HEK293 (cell line): ENCODE measurements at regions not wholly inside any gene's neighbourhood (a gene's known extent, or its start where the extent isn't known, plus 50 kb on each side); places are given as distances from the start of the nearest gene placed in this dataset.

ENCODE experiments used
- CTCF ChIA-PET: fragments of 350-600 bp; formaldehyde crosslinking; extraction: SDS; loops from one replicate; lab custom pipeline; 2021; ENCODE audit warnings: antibody characterized with exemption; lab: Yijun Ruan, JAX
- POLR2A ChIA-PET: fragments of 300-600 bp; formaldehyde crosslinking; extraction: SDS; loops from one replicate; lab custom pipeline; 2020; ENCODE audit warnings: antibody characterized with exemption, inconsistent platforms; lab: Yijun Ruan, JAX
- H3K27ac ChIP-seq: fragments of 200-500 bp; sonication (Bioruptor generic); 2 replicates; pipeline ENCODE4 v1.5.1; 2014; ENCODE audit warnings: low read depth, low read length, control low read depth, inconsistent platforms; ENCODE audit errors: extremely low read depth
- H3K36me3 ChIP-seq, 2 experiments: fragments of 200-500 bp in 1 of 2; sonication (Bioruptor generic) in 1 of 2; 1 replicate in 1 of 2; 2 replicates in 1 of 2; pipeline ENCODE4 v1.5.1; 2014 to 2017; ENCODE audit warnings: inconsistent platforms in 2 of 2, low read length in 2 of 2; ENCODE audit not compliant: control insufficient read depth in 2 of 2, insufficient read depth in 1 of 2
- H3K4me1 ChIP-seq: fragments of 200-500 bp; sonication (Bioruptor generic); 2 replicates; pipeline ENCODE4 v1.5.1; 2014; ENCODE audit warnings: mild to moderate bottlenecking, low read length, inconsistent platforms; ENCODE audit not compliant: control insufficient read depth, insufficient read depth
- H3K4me3 ChIP-seq: 2 replicates; pipeline ENCODE4 v1.5.1; 2011; ENCODE audit warnings: low read depth, mild to moderate bottlenecking, control low read depth, low read length, moderate library complexity
- H3K9me3 ChIP-seq: fragments of 200-500 bp; sonication (Bioruptor generic); 2 replicates; pipeline ENCODE4 v1.5.1; 2014; ENCODE audit warnings: low read depth, low read length, inconsistent platforms; ENCODE audit not compliant: control insufficient read depth, insufficient read depth
- FEZF1 ChIP-seq: fragments of 450-650 bp; formaldehyde crosslinking; IDR thresholded peaks from 2 replicates; pipeline ENCODE4 v1.5.1; 2016; ENCODE audit warnings: missing biosample characterization, missing genetic modification characterization
- GFI1B ChIP-seq: fragments of 450-650 bp; formaldehyde crosslinking; IDR thresholded peaks from 2 replicates; pipeline ENCODE4 v1.5.1; 2016; ENCODE audit warnings: missing biosample characterization, missing genetic modification characterization
- GLI4 ChIP-seq: fragments of 450-650 bp; formaldehyde crosslinking; IDR thresholded peaks from 2 replicates; pipeline ENCODE4 v1.5.1; 2016; ENCODE audit warnings: missing biosample characterization, missing genetic modification characterization
- MZF1 ChIP-seq: fragments of 450-650 bp; formaldehyde crosslinking; IDR thresholded peaks from 2 replicates; pipeline ENCODE4 v1.5.1; 2017; ENCODE audit warnings: missing biosample characterization, missing genetic modification characterization, borderline replicate concordance
- OVOL3 ChIP-seq: fragments of 450-650 bp; formaldehyde crosslinking; IDR thresholded peaks from 2 replicates; pipeline ENCODE4 v1.5.1; 2016; ENCODE audit warnings: missing biosample characterization, missing genetic modification characterization
- RBAK ChIP-seq: fragments of 450-650 bp; formaldehyde crosslinking; IDR thresholded peaks from 2 replicates; pipeline ENCODE4 v1.5.1; 2016; ENCODE audit warnings: missing biosample characterization, missing genetic modification characterization
- ZBTB20 ChIP-seq: fragments of 450-650 bp; formaldehyde crosslinking; IDR thresholded peaks from 2 replicates; pipeline ENCODE4 v1.5.1; 2016; ENCODE audit warnings: missing biosample characterization, missing genetic modification characterization
- ZNF112 ChIP-seq: fragments of 450-650 bp; formaldehyde crosslinking; IDR thresholded peaks from 2 replicates; pipeline ENCODE4 v1.5.0; 2017; ENCODE audit warnings: missing biosample characterization, missing genetic modification characterization
- ZNF114 ChIP-seq: fragments of 450-650 bp; formaldehyde crosslinking; IDR thresholded peaks from 2 replicates; pipeline ENCODE4 v1.5.0; 2017; ENCODE audit warnings: missing biosample characterization, missing genetic modification characterization
- ZNF132 ChIP-seq: fragments of 450-650 bp; formaldehyde crosslinking; IDR thresholded peaks from 2 replicates; pipeline ENCODE4 v1.5.1; 2017; ENCODE audit warnings: missing biosample characterization, missing genetic modification characterization, borderline replicate concordance
- ZNF223 ChIP-seq: fragments of 450-650 bp; formaldehyde crosslinking; IDR thresholded peaks from 2 replicates; pipeline ENCODE4 v1.5.1; 2016; ENCODE audit warnings: missing biosample characterization, missing genetic modification characterization
- ZNF24 ChIP-seq: fragments of 450-650 bp; formaldehyde crosslinking; IDR thresholded peaks from 2 replicates; pipeline ENCODE4 v1.5.1; 2016; ENCODE audit warnings: missing biosample characterization, missing genetic modification characterization
- ZNF26 ChIP-seq: fragments of 450-650 bp; formaldehyde crosslinking; IDR thresholded peaks from 2 replicates; pipeline ENCODE4 v1.5.1; 2016; ENCODE audit warnings: missing biosample characterization, missing genetic modification characterization
- ZNF341 ChIP-seq: fragments of 450-650 bp; formaldehyde crosslinking; IDR thresholded peaks from 2 replicates; pipeline ENCODE4; 2016; ENCODE audit warnings: low read depth, missing biosample characterization, missing genetic modification characterization
- ZNF514 ChIP-seq: fragments of 450-650 bp; formaldehyde crosslinking; IDR thresholded peaks from 2 replicates; pipeline ENCODE4 v1.5.1; 2016; ENCODE audit warnings: missing biosample characterization, missing genetic modification characterization
- ZNF521 ChIP-seq: fragments of 450-650 bp; formaldehyde crosslinking; IDR thresholded peaks from 2 replicates; pipeline ENCODE4 v1.5.1; 2017; ENCODE audit warnings: missing biosample characterization, mild to moderate bottlenecking, missing genetic modification characterization
- ZNF623 ChIP-seq: fragments of 450-650 bp; formaldehyde crosslinking; IDR thresholded peaks from 2 replicates; pipeline ENCODE4 v1.5.1; 2016; ENCODE audit warnings: missing biosample characterization, missing genetic modification characterization
- ZNF624 ChIP-seq: fragments of 450-650 bp; formaldehyde crosslinking; IDR thresholded peaks from 2 replicates; pipeline ENCODE4 v1.5.1; 2017; ENCODE audit warnings: missing biosample characterization, missing genetic modification characterization
- ZNF830 ChIP-seq: fragments of 450-650 bp; IDR thresholded peaks from 2 replicates; pipeline ENCODE4 v1.5.0; 2018; ENCODE audit warnings: missing biosample characterization, missing genetic modification characterization, low read depth, mild to moderate bottlenecking, moderate library complexity
- ZSCAN18 ChIP-seq: fragments of 450-650 bp; formaldehyde crosslinking; IDR thresholded peaks from 2 replicates; pipeline ENCODE4 v1.5.1; 2016; ENCODE audit warnings: missing biosample characterization, missing genetic modification characterization
- ZSCAN4 ChIP-seq: fragments of 450-650 bp; formaldehyde crosslinking; IDR thresholded peaks from 2 replicates; pipeline ENCODE4 v1.5.1; 2017; ENCODE audit warnings: missing biosample characterization, missing genetic modification characterization

GRCh38 chr1:79875187-79875586 lies 868.7 kb upstream of the ADGRL4 start (continued):
- TF ChIP-seq ZBTB20 (tag by site-specific recombination): no peak
- TF ChIP-seq ZSCAN4: no peak

- Histone ChIP-seq H3K27ac (no peak overlapping the region), H3K4me1 (no peaks in the 10 kb centered on the region), H3K36me3 (no peaks in the 10 kb centered on the region), H3K9me3 (no peaks in the 10 kb centered on the region), H3K4me3 (no peak overlapping the region)
- POLR2A ChIA-PET: no interaction called here
- no peak for TF ChIP-seq GLI4 (tag by site-specific recombination)
- no peak for TF ChIP-seq ZNF341
- TF ChIP-seq ZNF623: no peak
- no peak for TF ChIP-seq ZNF514
- no peak for TF ChIP-seq ZNF521 (tag by site-specific recombination)
- CTCF ChIA-PET: no interaction called here
These were observed 867.8 kb upstream of the ADGRL4 start for GRCh38 chr1:79874289-79874688.

- TF ChIP-seq MZF1 (tag by site-specific recombination) (no peak), RBAK (tag by site-specific recombination) (no peak)
- Histone ChIP-seq H3K36me3 (no peaks in the 10 kb centered on the region), H3K27ac (no peak overlapping the region), H3K4me3 (no peak overlapping the region), H3K4me1 (no peaks in the 10 kb centered on the region), H3K9me3 (no peaks in the 10 kb centered on the region)
- POLR2A ChIA-PET: no interaction called here
- CTCF ChIA-PET: no interaction called here
These were observed 852.9 kb upstream of the ADGRL4 start for GRCh38 chr1:79859212-79859948.

- no peaks in the 10 kb centered on the region for H3K36me3 ChIP-seq
- no peak for TF ChIP-seq FEZF1 (tag by site-specific recombination)
- TF ChIP-seq ZNF830: no peak
- no peak for TF ChIP-seq GFI1B
- no peak for TF ChIP-seq ZNF624 (tag by site-specific recombination)
- no peak for TF ChIP-seq ZNF26 (tag by site-specific recombination)
- TF ChIP-seq OVOL3 (tag by site-specific recombination): no peak
- no peak for TF ChIP-seq ZNF114 (tag by site-specific recombination)
- no peak for TF ChIP-seq ZSCAN18
- no peak for TF ChIP-seq ZNF223
- TF ChIP-seq ZNF132 (tag by site-specific recombination): no peak
- no peak for TF ChIP-seq ZNF112
- TF ChIP-seq ZNF24 (tag by site-specific recombination): no peak
- POLR2A ChIA-PET: interaction anchor here (0.6 kb wide), 1 partner anchor 873 kb away, joined by 3 read pairs; no protein-coding TSS in a partner anchor
- H3K9me3 ChIP-seq: no peaks in the 10 kb centered on the region
- H3K4me1 ChIP-seq: no peaks in the 10 kb centered on the region
- H3K4me3 ChIP-seq: no peak overlapping the region
- CTCF ChIA-PET: no interaction called here
- H3K27ac ChIP-seq: no peak overlapping the region
These were observed 845.5 kb upstream of the ADGRL4 start for GRCh38 chr1:79852004-79852403.
